Mucosa of stomach (tissue), 1 donor: ENCODE measurements at regions not wholly inside any gene's neighbourhood (a gene's known extent, or its start where the extent isn't known, plus 50 kb on each side); places are given as distances from the start of the nearest gene placed in this dataset.

ENCODE experiments used
- H3K27me3 ChIP-seq: one replicate; pipeline ENCODE4 v1.7.0; 2013; ENCODE audit warnings: mild to moderate bottlenecking, low read length; ENCODE audit not compliant: control insufficient read depth, insufficient read depth
- H3K36me3 ChIP-seq: one replicate; pipeline ENCODE4 v1.7.0; 2013; ENCODE audit warnings: low read length; ENCODE audit not compliant: control insufficient read depth, insufficient read depth
- H3K4me1 ChIP-seq: one replicate; pipeline ENCODE4 v1.7.0; 2013; ENCODE audit warnings: mild to moderate bottlenecking, low read length; ENCODE audit not compliant: control insufficient read depth, insufficient read depth
- H3K4me3 ChIP-seq: one replicate; pipeline ENCODE4 v1.7.0; 2013; ENCODE audit warnings: low read length
- H3K9ac ChIP-seq: one replicate; pipeline ENCODE4 v1.7.0; 2013; ENCODE audit warnings: mild to moderate bottlenecking, low read length, moderate library complexity
- H3K9me3 ChIP-seq: one replicate; pipeline ENCODE4 v1.7.0; 2013; ENCODE audit warnings: mild to moderate bottlenecking, low read length, moderate library complexity; ENCODE audit not compliant: control insufficient read depth
- donor health status: Pancreatic carcinoma.

GRCh38 chr6:167493976-167494697 lies 169.3 kb downstream of the TTLL2 start:
- peaks cover 13% of the 10 kb centered on the region for H3K27me3 ChIP-seq
- no peaks in the 10 kb centered on the region for H3K36me3 ChIP-seq
- H3K9me3 ChIP-seq = no peaks in the 10 kb centered on the region
- no peak overlapping the region for H3K4me3 ChIP-seq
- no peak overlapping the region for H3K9ac ChIP-seq
- peaks cover 10% of the 10 kb centered on the region for H3K4me1 ChIP-seq

- Histone ChIP-seq H3K9me3 (no peaks in the 10 kb centered on the region), H3K9ac (no peak overlapping the region), H3K4me3 (no peak overlapping the region), H3K36me3 (no peaks in the 10 kb centered on the region), H3K27me3 (peaks cover 13% of the 10 kb centered on the region), H3K4me1 (peaks cover 10% of the 10 kb centered on the region)
Measured at GRCh38 chr6:167494698-167495435, 170.0 kb downstream of the TTLL2 start.

GRCh38 chr6:167495506-167496401 lies 170.9 kb downstream of the TTLL2 start:
- H3K9me3 ChIP-seq = no peaks in the 10 kb centered on the region
- H3K27me3 ChIP-seq = peaks cover 13% of the 10 kb centered on the region
- peaks cover 10% of the 10 kb centered on the region for H3K4me1 ChIP-seq
- no peaks in the 10 kb centered on the region for H3K36me3 ChIP-seq
- no peak overlapping the region for H3K9ac ChIP-seq
- H3K4me3 ChIP-seq = no peak overlapping the region

GRCh38 chr6:167496707-167497106 lies 171.8 kb downstream of the TTLL2 start:
- H3K9ac ChIP-seq = no peak overlapping the region
- H3K27me3 ChIP-seq = peaks cover 10% of the 10 kb centered on the region
- H3K36me3 ChIP-seq = no peaks in the 10 kb centered on the region
- peaks cover 7% of the 10 kb centered on the region for H3K4me1 ChIP-seq
- no peaks in the 10 kb centered on the region for H3K9me3 ChIP-seq
- H3K4me3 ChIP-seq = no peak overlapping the region

GRCh38 chr6:167497428-167498056 lies 172.7 kb downstream of the TTLL2 start:
- Histone ChIP-seq H3K4me1 (no peaks in the 10 kb centered on the region), H3K36me3 (no peaks in the 10 kb centered on the region), H3K4me3 (no peak overlapping the region), H3K9ac (no peak overlapping the region), H3K27me3 (peaks cover 7% of the 10 kb centered on the region), H3K9me3 (no peaks in the 10 kb centered on the region)

GRCh38 chr6:167499161-167499660 lies 174.3 kb downstream of the TTLL2 start:
- H3K4me1 ChIP-seq = no peaks in the 10 kb centered on the region
- H3K36me3 ChIP-seq = no peaks in the 10 kb centered on the region
- no peak overlapping the region for H3K4me3 ChIP-seq
- no peak overlapping the region for H3K9ac ChIP-seq
- H3K27me3 ChIP-seq = peaks cover 7% of the 10 kb centered on the region
- H3K9me3 ChIP-seq = no peaks in the 10 kb centered on the region

- H3K9ac ChIP-seq = no peak overlapping the region
- H3K4me1 ChIP-seq = no peaks in the 10 kb centered on the region
- no peaks in the 10 kb centered on the region for H3K36me3 ChIP-seq
- H3K9me3 ChIP-seq = no peaks in the 10 kb centered on the region
- no peak overlapping the region for H3K4me3 ChIP-seq
- H3K27me3 ChIP-seq = peaks cover 7% of the 10 kb centered on the region
Measured at GRCh38 chr6:167500961-167501360, 176.1 kb downstream of the TTLL2 start.

GRCh38 chr6:167501831-167502385 lies 177.0 kb downstream of the TTLL2 start:
- no peaks in the 10 kb centered on the region for H3K4me1 ChIP-seq
- H3K9ac ChIP-seq = no peak overlapping the region
- H3K27me3 ChIP-seq = peaks cover 1% of the 10 kb centered on the region
- no peak overlapping the region for H3K4me3 ChIP-seq
- no peaks in the 10 kb centered on the region for H3K36me3 ChIP-seq
- no peaks in the 10 kb centered on the region for H3K9me3 ChIP-seq

GRCh38 chr6:167502471-167502870 lies 177.6 kb downstream of the TTLL2 start:
- Histone ChIP-seq H3K4me1 (no peaks in the 10 kb centered on the region), H3K9ac (no peak overlapping the region), H3K27me3 (no peaks in the 10 kb centered on the region), H3K4me3 (no peak overlapping the region), H3K9me3 (no peaks in the 10 kb centered on the region), H3K36me3 (no peaks in the 10 kb centered on the region)

- no peaks in the 10 kb centered on the region for H3K36me3 ChIP-seq
- no peak overlapping the region for H3K4me3 ChIP-seq
- H3K27me3 ChIP-seq = no peaks in the 10 kb centered on the region
- no peaks in the 10 kb centered on the region for H3K4me1 ChIP-seq
- H3K9me3 ChIP-seq = no peaks in the 10 kb centered on the region
- no peak overlapping the region for H3K9ac ChIP-seq
Measured at GRCh38 chr6:167504385-167504961, 179.6 kb downstream of the TTLL2 start.

- Histone ChIP-seq H3K9me3 (no peaks in the 10 kb centered on the region), H3K4me1 (no peaks in the 10 kb centered on the region), H3K4me3 (no peak overlapping the region), H3K9ac (no peak overlapping the region), H3K36me3 (no peaks in the 10 kb centered on the region), H3K27me3 (no peaks in the 10 kb centered on the region)
Measured at GRCh38 chr6:167505199-167505598, 180.3 kb downstream of the TTLL2 start.
